HEK293 (cell line): ENCODE measurements at regions not wholly inside any gene's neighbourhood (a gene's known extent, or its start where the extent isn't known, plus 50 kb on each side); places are given as distances from the start of the nearest gene placed in this dataset.

Source experiments
- CTCF ChIA-PET: fragments of 350-600 bp; formaldehyde crosslinking; extraction: SDS; loops from one replicate; lab custom pipeline; 2021; ENCODE audit warnings: antibody characterized with exemption; lab: Yijun Ruan, JAX
- POLR2A ChIA-PET: fragments of 300-600 bp; formaldehyde crosslinking; extraction: SDS; loops from one replicate; lab custom pipeline; 2020; ENCODE audit warnings: antibody characterized with exemption, inconsistent platforms; lab: Yijun Ruan, JAX
- H3K27ac ChIP-seq: fragments of 200-500 bp; sonication (Bioruptor generic); 2 replicates; pipeline ENCODE4 v1.5.1; 2014; ENCODE audit warnings: low read depth, low read length, control low read depth, inconsistent platforms; ENCODE audit errors: extremely low read depth
- H3K36me3 ChIP-seq, 2 experiments: fragments of 200-500 bp in 1 of 2; sonication (Bioruptor generic) in 1 of 2; 1 replicate in 1 of 2; 2 replicates in 1 of 2; pipeline ENCODE4 v1.5.1; 2014 to 2017; ENCODE audit warnings: inconsistent platforms in 2 of 2, low read length in 2 of 2; ENCODE audit not compliant: control insufficient read depth in 2 of 2, insufficient read depth in 1 of 2
- H3K4me1 ChIP-seq: fragments of 200-500 bp; sonication (Bioruptor generic); 2 replicates; pipeline ENCODE4 v1.5.1; 2014; ENCODE audit warnings: mild to moderate bottlenecking, low read length, inconsistent platforms; ENCODE audit not compliant: control insufficient read depth, insufficient read depth
- H3K4me3 ChIP-seq: 2 replicates; pipeline ENCODE4 v1.5.1; 2011; ENCODE audit warnings: low read depth, mild to moderate bottlenecking, control low read depth, low read length, moderate library complexity
- H3K9me3 ChIP-seq: fragments of 200-500 bp; sonication (Bioruptor generic); 2 replicates; pipeline ENCODE4 v1.5.1; 2014; ENCODE audit warnings: low read depth, low read length, inconsistent platforms; ENCODE audit not compliant: control insufficient read depth, insufficient read depth
- PRDM6 ChIP-seq: fragments of 450-650 bp; formaldehyde crosslinking; IDR thresholded peaks from 2 replicates; pipeline ENCODE4 v1.5.1; 2017; ENCODE audit warnings: missing biosample characterization, missing genetic modification characterization
- SCRT2 ChIP-seq: fragments of 450-650 bp; formaldehyde crosslinking; IDR thresholded peaks from 2 replicates; pipeline ENCODE4 v1.5.1; 2016; ENCODE audit warnings: missing biosample characterization, missing genetic modification characterization
- SETDB1 ChIP-seq: IDR thresholded peaks from one replicate; pipeline ENCODE4 v1.6.1; 2017; ENCODE audit warnings: mild to moderate bottlenecking, low read length, moderate library complexity, mixed read lengths; ENCODE audit not compliant: insufficient read length
- TRIM28 ChIP-seq: IDR thresholded peaks from 2 replicates; pipeline ENCODE4 v1.6.1; 2011; ENCODE audit warnings: low read length, control low read depth, borderline replicate concordance
- ZBTB7A ChIP-seq: fragments of 450-650 bp; formaldehyde crosslinking; IDR thresholded peaks from 2 replicates; pipeline ENCODE4 v1.5.1; 2016; ENCODE audit warnings: low read depth, missing biosample characterization, missing genetic modification characterization
- ZBTB8A ChIP-seq: fragments of 450-650 bp; formaldehyde crosslinking; IDR thresholded peaks from 2 replicates; pipeline ENCODE4 v1.5.1; 2016; ENCODE audit warnings: missing biosample characterization, missing genetic modification characterization
- ZFP69B ChIP-seq: fragments of 450-650 bp; formaldehyde crosslinking; IDR thresholded peaks from 2 replicates; pipeline ENCODE4 v1.5.1; 2016; ENCODE audit warnings: missing biosample characterization, missing genetic modification characterization
- ZNF132 ChIP-seq: fragments of 450-650 bp; formaldehyde crosslinking; IDR thresholded peaks from 2 replicates; pipeline ENCODE4 v1.5.1; 2017; ENCODE audit warnings: missing biosample characterization, missing genetic modification characterization, borderline replicate concordance
- ZNF184 ChIP-seq: fragments of 450-650 bp; IDR thresholded peaks from 2 replicates; pipeline ENCODE4 v1.5.1; 2018; ENCODE audit warnings: missing biosample characterization, mild to moderate bottlenecking, missing genetic modification characterization
- ZNF214 ChIP-seq: fragments of 450-650 bp; formaldehyde crosslinking; IDR thresholded peaks from 2 replicates; pipeline ENCODE4 v1.5.1; 2017; ENCODE audit warnings: missing biosample characterization, mild to moderate bottlenecking, missing genetic modification characterization, borderline replicate concordance
- ZNF24 ChIP-seq: fragments of 450-650 bp; formaldehyde crosslinking; IDR thresholded peaks from 2 replicates; pipeline ENCODE4 v1.5.1; 2016; ENCODE audit warnings: missing biosample characterization, missing genetic modification characterization
- ZNF274 ChIP-seq, 2 experiments: fragments of 200-500 bp in 1 of 2; fragments of 450-650 bp in 1 of 2; sonication (Bioruptor generic) in 1 of 2; formaldehyde crosslinking in 1 of 2; IDR thresholded peaks; 2 replicates each; pipeline versions ENCODE4 v1.5.1 to v1.6.1; 2014 to 2016; ENCODE audit warnings: borderline replicate concordance in 1 of 2, inconsistent platforms in 1 of 2, low read length in 1 of 2, missing biosample characterization in 1 of 2, missing genetic modification characterization in 1 of 2
- ZNF350 ChIP-seq: fragments of 450-650 bp; formaldehyde crosslinking; IDR thresholded peaks from 2 replicates; pipeline ENCODE4 v1.5.0; 2017; ENCODE audit warnings: missing biosample characterization, mild to moderate bottlenecking, missing genetic modification characterization
- ZNF433 ChIP-seq: fragments of 450-650 bp; formaldehyde crosslinking; IDR thresholded peaks from 2 replicates; pipeline ENCODE4 v1.5.1; 2016; ENCODE audit warnings: missing biosample characterization, missing genetic modification characterization, low read depth
- ZNF548 ChIP-seq: fragments of 450-650 bp; formaldehyde crosslinking; IDR thresholded peaks from 2 replicates; pipeline ENCODE4 v1.5.1; 2016; ENCODE audit warnings: missing biosample characterization, missing genetic modification characterization
- ZNF549 ChIP-seq: fragments of 450-650 bp; IDR thresholded peaks from 2 replicates; pipeline ENCODE4 v1.5.1; 2018; ENCODE audit warnings: missing biosample characterization, missing genetic modification characterization, mild to moderate bottlenecking, inconsistent platforms, moderate library complexity
- ZNF585B ChIP-seq: fragments of 450-650 bp; formaldehyde crosslinking; IDR thresholded peaks from 2 replicates; pipeline ENCODE4 v1.5.1; 2016; ENCODE audit warnings: missing biosample characterization, missing genetic modification characterization
- ZNF623 ChIP-seq: fragments of 450-650 bp; formaldehyde crosslinking; IDR thresholded peaks from 2 replicates; pipeline ENCODE4 v1.5.1; 2016; ENCODE audit warnings: missing biosample characterization, missing genetic modification characterization
- ZNF645 ChIP-seq: fragments of 450-650 bp; formaldehyde crosslinking; IDR thresholded peaks from 2 replicates; pipeline ENCODE4; 2016; ENCODE audit warnings: missing biosample characterization, missing genetic modification characterization
- ZSCAN5A ChIP-seq: fragments of 450-650 bp; formaldehyde crosslinking; IDR thresholded peaks from 2 replicates; pipeline ENCODE4 v1.5.1; 2016; ENCODE audit warnings: missing biosample characterization, missing genetic modification characterization
- TF ChIP-seq, protein P1 (sequence below): fragments of 450-650 bp; formaldehyde crosslinking; IDR thresholded peaks from 2 replicates; pipeline ENCODE4 v1.5.1; 2016; ENCODE audit warnings: missing biosample characterization, missing genetic modification characterization

DNA sequence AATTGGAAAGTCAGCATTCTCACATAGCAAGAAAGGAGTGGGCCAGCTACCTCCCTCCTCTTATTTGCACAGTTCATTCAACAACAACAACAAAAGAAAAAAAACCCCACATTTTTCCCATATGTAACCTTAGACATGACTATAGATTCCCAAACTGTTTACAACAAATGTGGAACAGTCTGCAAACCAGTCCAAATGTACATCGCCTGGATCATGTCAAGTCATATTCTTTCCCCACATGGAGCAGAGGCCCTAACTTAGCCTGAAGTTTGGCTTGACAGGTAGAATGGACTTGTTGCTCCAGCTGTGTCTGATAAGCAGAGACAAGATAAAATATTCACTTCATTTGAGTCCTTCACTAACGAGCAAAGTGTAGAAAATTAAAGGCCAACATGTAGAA lies 81.7 kb upstream of the COL24A1 start:
- no peaks in the 10 kb centered on the region for H3K9me3 ChIP-seq
- POLR2A ChIA-PET: no interaction called here
- H3K4me3 ChIP-seq: no peak overlapping the region
- H3K4me1 ChIP-seq: no peaks in the 10 kb centered on the region
- no peaks in the 10 kb centered on the region for H3K36me3 ChIP-seq
- CTCF ChIA-PET: interaction anchor here (0.6 kb wide), 1 partner anchor 268 kb away, joined by 3 read pairs; no protein-coding TSS in a partner anchor
- TF ChIP-seq ZFP69B (tag by site-specific recombination) (no peak), ZNF184 (no peak), ZNF433 (tag by site-specific recombination) (no peak), ZNF24 (tag by site-specific recombination) (no peak), ZNF585B (tag by site-specific recombination) (no peak), SCRT2 (0 out of 2 replicates have a peak, but pooled peaks have one; percentile 13)
- TF ChIP-seq, protein P1, sequence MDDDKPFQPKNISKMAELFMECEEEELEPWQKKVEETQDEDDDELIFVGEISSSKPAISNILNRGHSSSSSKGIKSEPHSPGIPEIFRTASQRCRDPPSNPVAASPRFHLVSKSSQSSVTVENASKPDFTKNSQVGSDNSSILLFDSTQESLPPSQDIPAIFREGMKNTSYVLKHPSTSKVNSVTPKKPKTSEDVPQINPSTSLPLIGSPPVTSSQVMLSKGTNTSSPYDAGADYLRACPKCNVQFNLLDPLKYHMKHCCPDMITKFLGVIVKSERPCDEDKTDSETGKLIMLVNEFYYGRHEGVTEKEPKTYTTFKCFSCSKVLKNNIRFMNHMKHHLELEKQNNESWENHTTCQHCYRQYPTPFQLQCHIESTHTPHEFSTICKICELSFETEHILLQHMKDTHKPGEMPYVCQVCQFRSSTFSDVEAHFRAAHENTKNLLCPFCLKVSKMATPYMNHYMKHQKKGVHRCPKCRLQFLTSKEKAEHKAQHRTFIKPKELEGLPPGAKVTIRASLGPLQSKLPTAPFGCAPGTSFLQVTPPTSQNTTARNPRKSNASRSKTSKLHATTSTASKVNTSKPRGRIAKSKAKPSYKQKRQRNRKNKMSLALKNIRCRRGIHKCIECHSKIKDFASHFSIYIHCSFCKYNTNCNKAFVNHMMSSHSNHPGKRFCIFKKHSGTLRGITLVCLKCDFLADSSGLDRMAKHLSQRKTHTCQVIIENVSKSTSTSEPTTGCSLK (tag by site-specific recombination): no peak
- no peak overlapping the region for H3K27ac ChIP-seq

DNA sequence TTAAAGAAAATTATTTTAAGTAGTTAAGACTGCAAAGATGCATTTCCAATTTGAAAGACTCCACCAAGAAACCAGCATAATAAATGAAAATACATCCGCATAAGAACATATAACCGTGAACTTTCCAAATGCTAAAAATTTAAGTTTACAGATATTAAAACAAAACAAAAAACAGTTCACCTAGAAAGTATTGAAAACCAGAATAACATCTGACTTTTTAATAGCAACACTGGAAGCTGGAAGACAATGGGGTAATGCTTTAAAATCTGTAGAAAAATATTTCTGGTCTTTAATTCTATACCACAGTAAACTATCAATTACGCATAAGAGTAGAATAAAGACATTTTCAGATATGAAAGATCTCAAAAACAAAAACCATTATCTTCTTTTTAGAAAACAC lies 79.3 kb upstream of the COL24A1 start:
- POLR2A ChIA-PET: no interaction called here
- H3K4me1 ChIP-seq: no peaks in the 10 kb centered on the region
- H3K36me3 ChIP-seq: no peaks in the 10 kb centered on the region
- TF ChIP-seq PRDM6 (tag by site-specific recombination) (no peak), ZNF623 (tag by site-specific recombination) (no peak), ZNF132 (tag by site-specific recombination) (no peak), ZNF549 (0 out of 2 replicates have a peak, but pooled peaks have one; percentile 19), ZBTB7A (no peak), ZNF548 (tag by site-specific recombination) (no peak), ZSCAN5A (tag by site-specific recombination) (no peak), SETDB1 (peak; percentile 75), ZNF214 (tag by site-specific recombination) (no peak), ZNF645 (tag by site-specific recombination) (no peak), ZNF274 (IDR thresholded peaks at IDR 0.05; ENCODE audit: low read length) (no peak), ZNF274 (tag by site-specific recombination; IDR thresholded peaks at IDR 0.05; ENCODE audit: borderline replicate concordance) (no peak), TRIM28 (peak; percentile 76; the same call in 1 of the 2 replicates), ZNF350 (tag by site-specific recombination) (no peak), ZBTB8A (tag by site-specific recombination) (no peak)
- CTCF ChIA-PET: interaction anchor here (0.6 kb wide), 1 partner anchor 10 kb away, joined by 4 read pairs; no protein-coding TSS in a partner anchor
- no peak overlapping the region for H3K27ac ChIP-seq
- H3K9me3 ChIP-seq: no peaks in the 10 kb centered on the region
- no peak overlapping the region for H3K4me3 ChIP-seq
